SIG-M5 treated with dmso at 0.1 percent for 504 hours (cell line): ENCODE measurements at regions not wholly inside any gene's neighbourhood (a gene's known extent, or its start where the extent isn't known, plus 50 kb on each side); places are given as distances from the start of the nearest gene placed in this dataset.

Experiments
- DNase-seq: peaks from one replicate; lab custom pipeline; 2025; ENCODE audit not compliant: unreplicated experiment; lab: John Stamatoyannopoulos, UW

DNA sequence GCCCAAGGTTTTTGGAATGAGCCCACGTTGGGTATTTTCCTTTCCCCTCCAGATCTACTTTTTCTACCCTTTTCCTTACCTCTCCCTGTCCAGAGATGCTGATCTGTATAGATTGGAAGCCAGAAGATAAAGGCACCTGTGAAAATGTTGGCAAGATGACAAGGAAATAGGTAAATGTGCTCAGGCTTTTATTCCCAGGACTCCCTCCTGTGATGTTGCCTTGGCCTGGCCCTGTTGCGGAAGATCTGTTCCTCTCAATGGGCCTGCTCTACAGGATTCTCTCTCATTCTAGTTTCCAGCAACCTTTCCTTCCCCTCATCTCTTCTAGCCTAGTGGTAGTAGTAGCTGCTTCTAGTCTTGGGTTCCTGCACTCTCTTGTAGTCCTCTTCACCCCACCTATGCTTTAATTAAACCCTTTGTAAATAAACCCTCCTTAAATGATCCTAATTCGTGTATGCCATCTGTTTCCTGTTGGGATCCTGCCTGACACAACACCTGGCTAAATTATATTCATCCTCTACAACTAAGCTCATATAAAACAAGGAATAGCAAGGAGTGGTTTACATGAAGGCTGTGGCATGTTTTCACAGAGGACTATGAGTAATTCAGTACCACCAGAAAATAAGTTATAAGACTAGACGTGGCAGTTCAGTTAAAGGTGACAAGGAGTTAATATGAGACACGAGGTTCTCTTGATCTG is 95.7 kb upstream of the MAOA start:
- no peak for DNase-seq

- DNase-seq: no peak
Measured at GRCh38 chrX:43562372-43562771, 93.7 kb upstream of the MAOA start.

- DNase-seq: no peak
Measured at GRCh38 chrX:43564953-43565352, 91.1 kb upstream of the MAOA start.

- peak; percentile 43 for DNase-seq
Measured at GRCh38 chrX:43566170-43566569, 89.9 kb upstream of the MAOA start.

DNA sequence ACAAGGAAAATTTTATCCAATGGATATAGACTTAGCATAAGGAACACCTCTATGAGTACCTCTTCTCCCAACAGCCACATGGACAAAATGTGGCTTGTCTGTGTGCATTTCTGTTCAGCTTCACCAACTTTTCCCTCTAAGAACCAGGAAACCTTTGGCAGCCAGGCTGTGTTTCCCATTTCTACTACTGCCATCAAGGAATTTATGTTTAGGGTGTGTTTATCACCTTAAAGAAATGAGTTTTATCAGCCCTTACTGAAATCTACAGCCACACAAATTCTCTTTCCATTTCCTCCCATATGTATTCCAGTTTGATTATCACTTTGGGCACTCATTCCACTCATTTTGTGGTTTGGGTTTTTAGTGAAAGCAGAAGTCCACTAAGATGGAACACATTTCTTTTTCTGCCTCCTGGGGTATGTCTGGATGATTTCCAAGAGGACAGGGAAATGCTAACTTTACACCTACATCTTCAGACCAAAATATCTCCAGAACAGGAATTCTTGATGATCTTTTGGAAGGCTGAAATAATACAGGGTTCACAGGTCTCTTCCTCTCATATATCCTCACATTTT is 82.6 kb upstream of the MAOA start:
- DNase-seq: no peak

DNA sequence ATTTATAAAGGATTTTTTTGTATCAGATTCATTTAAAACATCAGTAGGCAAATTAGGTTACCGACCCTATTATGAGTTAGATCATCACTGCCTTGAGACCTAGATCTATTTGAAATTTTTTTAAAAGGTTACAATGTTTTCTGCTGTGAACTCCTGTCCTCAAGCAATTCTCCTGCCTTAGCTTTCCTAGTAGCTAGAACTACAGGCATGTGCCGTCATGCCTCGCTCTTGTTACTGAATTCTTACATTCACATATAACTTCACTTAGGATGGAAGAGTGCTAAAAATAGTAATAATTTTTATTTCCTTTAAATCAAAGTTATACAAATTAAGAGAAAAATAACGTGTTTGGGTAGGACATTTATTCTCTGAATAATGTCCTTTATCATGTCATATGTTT is 75.5 kb upstream of the MAOA start:
- no peak for DNase-seq

- no peak for DNase-seq
Measured at GRCh38 chrX:43581167-43581566, 74.9 kb upstream of the MAOA start.

- no peak for DNase-seq
Measured at GRCh38 chrX:43581888-43582539, 74.1 kb upstream of the MAOA start.

DNA sequence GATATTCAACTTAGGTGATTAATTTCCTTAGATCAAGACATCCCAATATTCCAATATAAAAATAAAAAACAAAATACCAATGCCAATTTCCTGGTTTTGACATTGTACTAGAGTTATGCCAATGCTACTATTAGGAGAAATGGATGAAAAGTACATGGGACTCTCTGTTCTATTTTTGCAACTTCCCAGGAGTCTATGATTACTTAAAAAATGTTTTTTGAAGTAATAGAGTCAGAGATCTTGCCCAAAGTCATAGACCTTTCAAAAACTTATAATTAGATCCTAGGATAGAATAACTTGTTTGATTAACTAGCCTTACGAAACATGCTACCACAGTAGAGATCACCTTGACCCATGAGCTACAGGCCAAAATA is 73.6 kb upstream of the MAOA start:
- no peak for DNase-seq

DNA sequence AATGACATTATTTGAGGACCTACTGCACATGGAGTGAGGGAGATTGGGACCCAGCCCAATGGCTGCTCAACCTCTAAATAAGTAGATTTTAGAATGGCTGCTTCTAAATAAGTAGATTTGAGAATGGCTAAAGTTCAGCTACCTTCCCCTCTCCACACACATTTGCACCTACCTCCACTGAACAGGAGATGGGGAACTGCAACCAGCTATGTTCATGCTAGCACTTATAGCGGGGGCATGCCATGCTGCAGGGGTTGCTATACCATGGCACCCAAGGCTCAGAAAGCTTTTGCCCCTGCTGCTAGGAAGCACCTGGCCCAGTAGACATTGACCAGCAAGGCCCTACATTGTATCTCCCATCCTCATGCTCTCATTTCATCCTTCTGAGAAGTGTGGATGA is 70.2 kb upstream of the MAOA start:
- no peak for DNase-seq

- no peak for DNase-seq
Measured at GRCh38 chrX:43586830-43587229, 69.3 kb upstream of the MAOA start.

DNA sequence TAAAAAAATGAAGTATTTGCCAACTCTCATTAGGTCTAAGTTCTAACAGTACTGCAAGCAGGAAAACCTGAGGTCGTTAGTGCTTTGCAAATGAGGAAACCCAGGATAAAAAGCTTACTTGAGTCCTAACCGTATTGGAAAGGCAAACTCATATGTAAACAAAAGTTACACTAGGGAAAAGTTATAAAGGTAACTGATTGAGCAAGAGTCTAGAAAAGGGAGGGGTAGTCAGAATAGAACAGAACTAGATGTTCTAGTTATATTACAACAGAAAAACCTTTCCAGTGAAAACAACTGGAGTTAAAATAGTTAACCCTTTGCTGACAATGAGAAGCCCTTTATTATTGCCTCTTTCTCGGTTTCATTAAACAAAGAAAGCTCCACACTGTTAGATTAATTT is 66.4 kb upstream of the MAOA start:
- no peak for DNase-seq

DNA sequence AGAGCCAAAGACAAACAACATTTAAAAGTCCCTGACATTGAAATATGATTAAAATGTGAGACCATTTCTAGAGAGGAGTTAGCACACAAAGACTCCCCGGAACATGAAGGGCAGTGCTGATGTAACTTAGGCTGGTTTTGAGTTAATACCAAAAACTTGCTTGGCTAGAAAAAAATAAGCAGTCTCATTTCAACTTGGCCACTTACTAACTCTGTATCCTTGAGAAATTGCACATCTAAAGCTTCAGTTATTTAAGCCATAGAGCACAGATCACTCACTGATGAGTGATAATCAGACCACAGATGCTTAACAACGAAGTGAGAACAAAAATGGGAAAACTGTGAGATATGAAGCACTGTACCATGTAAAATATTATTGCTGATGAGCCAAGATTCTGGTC is 65.9 kb upstream of the MAOA start:
- no peak for DNase-seq

DNA sequence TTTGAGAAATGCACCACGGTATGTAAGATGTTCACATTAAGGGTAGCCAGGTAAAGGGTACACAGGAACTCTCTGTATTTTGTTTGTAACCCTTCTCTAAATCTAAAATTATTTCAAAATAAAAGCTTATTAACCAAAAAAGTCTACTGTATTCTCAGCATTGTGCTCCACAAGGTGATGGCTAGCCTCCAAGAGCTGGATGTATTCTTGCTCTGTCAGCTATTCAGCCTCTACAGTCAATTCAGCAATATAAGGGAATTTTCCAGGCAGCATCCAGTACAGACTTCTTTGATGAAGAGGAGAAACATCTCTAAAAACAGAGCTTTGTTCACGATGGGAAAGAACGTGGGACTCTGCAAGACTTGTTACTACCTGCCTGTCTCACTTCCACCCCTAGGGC is 63.5 kb upstream of the MAOA start:
- no peak for DNase-seq

- no peak for DNase-seq
Measured at GRCh38 chrX:43595931-43596330, 60.2 kb upstream of the MAOA start.

GRCh38 chrX:43604753-43605152 is 51.3 kb upstream of the MAOA start:
- DNase-seq: no peak

- DNase-seq: no peak
Measured at GRCh38 chrX:43605351-43605750, 50.7 kb upstream of the MAOA start.
